GM18868 (cell line): ENCODE measurements at regions not wholly inside any gene's neighbourhood (a gene's known extent, or its start where the extent isn't known, plus 50 kb on each side); places are given as distances from the start of the nearest gene placed in this dataset.

Experiments
- ATAC-seq: cut with Tn5 transposase; IDR thresholded peaks from one replicate; pipeline ENCODE4 v1.9.1; 2021; ENCODE audit warnings: mild to moderate bottlenecking, moderate library complexity; ENCODE audit not compliant: unreplicated experiment

- ATAC-seq: no peak
Observed at GRCh38 chr20:24039196-24039595, 50.6 kb upstream of the GGTLC1 start.
